ENCODE measurements at regions not wholly inside any gene's neighbourhood (a gene's known extent, or its start where the extent isn't known, plus 50 kb on each side); places are given as distances from the start of the nearest gene placed in this dataset.

DNA sequence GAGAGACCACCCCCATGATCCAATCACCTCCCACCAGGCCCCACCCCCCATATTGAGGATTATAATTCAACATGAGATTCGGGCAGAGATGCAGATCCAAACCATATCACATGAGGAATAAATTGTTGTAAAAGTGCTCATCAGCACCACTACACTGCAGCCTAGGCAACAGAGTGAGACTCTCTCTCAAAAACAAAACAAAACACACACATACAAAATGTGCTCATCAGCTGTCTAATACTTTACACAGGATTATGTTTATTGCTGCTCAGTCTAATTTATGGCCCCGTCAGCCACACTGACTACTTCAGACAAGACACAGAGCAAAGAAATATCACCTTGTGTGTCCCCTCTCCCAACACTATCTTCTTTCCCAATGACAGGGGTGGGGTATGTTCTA lies 72.9 kb upstream of the PPM1J start:
- DNase-seq (ENCODE audit: low read depth) = no peak

DNA sequence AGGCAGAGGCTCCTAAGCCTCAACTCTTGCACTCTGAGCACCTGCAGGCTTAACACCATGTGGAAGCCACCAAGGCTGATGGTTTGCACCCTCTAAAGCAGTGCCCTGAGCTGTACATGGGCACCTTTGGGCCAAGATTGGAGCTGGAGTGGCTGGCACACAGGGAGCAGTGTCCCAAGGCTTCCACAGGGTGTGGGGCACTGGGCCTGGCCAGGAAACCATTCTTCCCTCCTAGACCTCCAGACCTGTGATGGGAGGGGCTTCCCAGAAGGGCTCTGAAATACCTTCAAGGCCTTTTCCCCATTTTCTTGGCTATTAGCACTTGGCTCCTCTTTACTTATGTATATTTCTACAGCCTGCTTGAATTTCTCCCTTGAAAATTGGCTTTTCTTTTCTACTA lies 67.9 kb upstream of the PPM1J start:
- no peak for DNase-seq (ENCODE audit: low read depth)

GRCh38 chr1:112779665-112780526 lies 64.8 kb upstream of the PPM1J start:
- DNase-seq (ENCODE audit: low read depth) = no peak

- no peak for DNase-seq (ENCODE audit: low read depth)
Measured at GRCh38 chr1:112778137-112778536, 63.0 kb upstream of the PPM1J start.

GRCh38 chr1:112776688-112777087 lies 61.6 kb upstream of the PPM1J start:
- no peak for DNase-seq (ENCODE audit: low read depth)

- no peak for DNase-seq (ENCODE audit: low read depth)
Measured at GRCh38 chr1:112772781-112773180, 57.6 kb upstream of the PPM1J start.

DNA sequence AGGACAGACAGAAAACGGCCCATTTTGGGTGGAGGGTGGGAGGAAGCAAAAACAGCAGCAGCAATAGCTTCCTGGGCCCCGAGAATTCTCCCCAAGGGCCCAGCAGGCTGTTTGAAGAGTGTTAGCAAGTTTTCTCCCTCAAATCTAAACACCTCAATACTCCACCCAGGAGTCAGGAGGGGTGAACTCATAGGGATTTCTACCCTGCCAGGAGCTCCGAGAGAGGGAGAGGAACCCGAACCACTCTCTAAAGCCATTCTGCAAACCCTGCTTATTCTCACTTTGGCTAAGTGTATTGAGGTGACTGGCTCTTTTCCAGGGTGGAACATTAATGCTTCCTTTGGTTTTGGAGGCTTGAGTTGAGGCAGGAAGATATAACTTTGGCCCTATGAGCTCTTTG lies 55.6 kb upstream of the PPM1J start:
- DNase-seq (ENCODE audit: low read depth) = no peak

DNA sequence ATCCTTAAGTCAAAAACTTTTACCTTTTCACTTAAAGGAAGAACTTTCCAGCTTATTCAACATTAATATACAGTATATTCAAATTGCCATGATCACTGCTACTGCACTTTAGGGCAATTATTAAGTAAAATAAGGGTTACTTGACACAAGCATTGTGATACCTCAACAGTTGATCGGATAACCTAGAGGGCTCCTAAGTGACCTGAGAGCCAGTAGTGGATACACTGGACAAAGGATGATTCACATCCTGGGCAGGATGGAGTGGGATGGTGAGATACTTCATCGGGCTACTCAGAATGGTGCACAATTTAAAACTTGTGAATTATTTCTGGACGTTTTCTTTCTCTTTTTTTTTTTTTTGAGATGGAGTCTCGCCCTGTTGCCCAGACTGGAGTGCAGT lies 54.5 kb upstream of the PPM1J start:
- DNase-seq (ENCODE audit: low read depth) = no peak

- DNase-seq (ENCODE audit: low read depth) = no peak
Measured at GRCh38 chr1:112767646-112768045, 52.5 kb upstream of the PPM1J start.
